NCI-H1105 treated with DMSO at 0.1 percent for 48 hours (cell line): ENCODE measurements at regions not wholly inside any gene's neighbourhood (a gene's known extent, or its start where the extent isn't known, plus 50 kb on each side); places are given as distances from the start of the nearest gene placed in this dataset.
A peak's percentile ranks its signal among the peaks of the same experiment; 100 is the strongest.
"Not testable (repeated sequence)": the region's sequence is repeated elsewhere in the genome, so short reads cannot be mapped to it uniquely, and the experiment has no call there.

Experiments
- DNase-seq: peaks from one replicate; lab custom pipeline; 2025; lab: John Stamatoyannopoulos, UW

DNA sequence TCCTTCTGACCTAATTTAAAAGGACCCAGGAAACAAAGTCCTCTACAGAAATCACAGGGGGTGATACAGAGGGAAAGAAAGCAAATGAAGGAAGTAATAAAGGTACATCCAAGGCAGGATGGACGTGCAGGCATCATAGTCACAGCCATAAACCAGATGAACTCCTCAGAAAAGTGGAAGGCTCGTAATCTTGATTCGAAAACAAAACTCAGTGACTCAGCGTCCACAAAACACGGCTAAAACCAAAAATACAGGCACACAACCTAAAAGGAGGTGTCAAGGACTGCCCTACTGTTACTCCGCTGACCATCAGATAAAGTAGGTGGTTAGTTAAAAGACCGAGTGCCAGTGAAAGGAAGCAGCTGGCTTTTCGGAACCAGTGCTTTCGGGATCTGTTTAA lies 81.5 kb downstream of the TRIM69 start:
- DNase-seq: not testable (repeated sequence)

DNA sequence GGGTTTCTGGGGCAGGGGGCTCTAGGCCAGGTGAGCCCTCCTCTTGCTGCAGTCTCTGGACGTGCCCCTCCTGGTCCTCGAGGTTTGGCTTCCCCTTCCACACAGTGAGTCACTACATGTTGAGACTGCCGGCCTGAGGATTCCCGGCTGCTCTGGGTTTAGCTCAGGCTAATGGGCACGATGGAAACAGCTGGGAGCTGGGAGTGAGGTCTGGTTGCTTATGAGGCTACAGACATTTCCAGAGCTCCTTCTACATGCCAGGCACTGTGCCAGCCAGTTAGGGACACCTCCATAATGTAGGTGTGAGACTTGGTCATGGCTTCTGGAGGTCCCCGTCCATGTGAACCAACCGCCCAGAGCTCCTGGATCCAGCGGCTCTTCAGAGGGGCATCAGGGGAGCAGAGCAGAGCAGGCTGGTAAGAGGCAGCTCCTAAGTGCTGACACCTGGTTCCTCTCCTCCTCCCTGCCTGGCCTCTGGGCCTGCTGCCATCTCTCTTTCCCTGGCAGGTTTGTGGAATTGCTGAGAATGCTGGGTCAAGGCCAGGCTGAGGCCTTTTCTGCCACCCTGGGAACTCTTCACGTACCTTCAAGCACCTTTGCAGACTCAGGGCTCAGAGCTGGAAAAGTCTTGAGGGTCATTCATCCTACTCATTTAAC lies 83.1 kb downstream of the TRIM69 start:
- DNase-seq: peak; percentile 37

DNA sequence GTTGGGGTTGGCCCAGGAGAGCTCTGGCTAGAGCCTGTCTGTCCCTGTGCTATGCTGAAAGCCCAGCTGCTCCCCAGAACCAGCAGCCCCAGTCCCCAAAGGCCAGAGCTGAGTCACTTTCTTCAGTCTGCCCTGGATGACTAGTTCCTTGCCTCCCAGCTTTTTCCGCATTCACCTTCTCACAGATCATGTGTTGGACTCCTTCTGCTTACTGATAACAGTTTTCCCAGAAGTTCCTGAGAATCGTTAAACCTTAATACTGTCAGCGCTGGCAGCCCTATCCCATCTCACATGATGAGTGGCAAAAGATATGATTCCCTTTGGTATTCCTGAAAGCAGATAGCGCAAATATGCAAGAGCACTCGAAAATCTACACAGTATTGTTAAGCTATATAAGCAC lies 84.2 kb downstream of the TRIM69 start:
- DNase-seq: not testable (repeated sequence)

DNA sequence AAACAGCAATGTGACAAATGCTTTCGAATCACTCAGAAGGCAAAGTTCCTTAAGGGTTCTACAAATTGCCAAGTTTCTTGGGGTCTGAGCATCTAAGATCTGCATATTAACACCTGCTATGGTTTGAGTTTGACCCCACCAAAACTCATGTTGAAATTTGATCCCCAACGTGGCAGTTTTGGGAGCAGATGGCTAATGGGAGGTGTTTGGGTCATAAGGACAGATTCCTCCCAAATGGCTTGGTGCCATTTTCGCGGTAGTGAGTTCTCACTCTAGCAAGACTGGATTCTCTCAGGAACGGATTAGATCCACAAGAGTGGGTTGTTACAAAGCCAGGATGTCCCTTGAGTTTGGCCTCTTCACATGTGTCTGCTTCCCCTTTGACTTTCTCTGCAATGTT lies 84.6 kb downstream of the TRIM69 start:
- DNase-seq: not testable (repeated sequence)

DNA sequence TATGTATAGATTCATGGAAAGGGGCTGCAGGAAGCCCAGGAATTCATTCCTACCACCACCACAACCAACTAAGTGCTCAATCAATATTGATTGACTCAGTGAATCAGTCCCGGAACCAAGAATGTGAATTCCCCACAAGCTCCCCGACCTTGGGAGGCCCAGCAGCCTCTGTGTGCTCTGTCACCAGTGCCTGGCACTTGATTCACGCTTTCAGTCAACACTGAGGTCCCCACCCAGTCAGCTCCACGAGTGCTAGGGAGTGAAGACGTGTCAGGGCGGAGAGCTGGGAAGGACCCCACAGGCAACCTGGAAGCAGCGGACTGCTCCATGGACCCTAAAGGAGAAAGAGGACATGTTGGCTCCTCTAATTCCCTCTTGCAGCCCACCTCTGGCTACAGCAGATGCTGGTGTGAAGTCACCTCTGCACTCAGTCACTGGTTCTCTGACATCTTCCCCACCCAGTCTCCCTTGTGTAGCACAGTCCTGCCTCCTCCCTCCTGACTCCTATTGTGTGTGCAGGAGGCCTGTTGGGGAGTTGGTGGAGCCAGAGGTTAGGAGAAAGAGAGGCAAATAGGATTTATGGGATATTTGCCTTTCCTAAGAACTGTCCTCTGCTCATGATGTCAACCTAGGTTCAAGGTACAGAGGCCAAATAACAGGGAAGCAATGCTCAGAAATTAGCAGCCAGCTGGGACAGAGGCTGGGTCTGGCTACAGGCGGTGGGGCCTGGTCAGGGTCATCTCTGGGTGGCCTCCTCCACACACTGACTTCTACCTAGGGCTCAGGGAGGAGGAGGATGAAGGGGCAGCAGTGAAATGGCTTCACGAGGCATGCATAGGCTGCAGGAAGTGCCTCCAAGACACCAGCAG lies 88.2 kb downstream of the TRIM69 start:
- DNase-seq: not testable (repeated sequence)

DNA sequence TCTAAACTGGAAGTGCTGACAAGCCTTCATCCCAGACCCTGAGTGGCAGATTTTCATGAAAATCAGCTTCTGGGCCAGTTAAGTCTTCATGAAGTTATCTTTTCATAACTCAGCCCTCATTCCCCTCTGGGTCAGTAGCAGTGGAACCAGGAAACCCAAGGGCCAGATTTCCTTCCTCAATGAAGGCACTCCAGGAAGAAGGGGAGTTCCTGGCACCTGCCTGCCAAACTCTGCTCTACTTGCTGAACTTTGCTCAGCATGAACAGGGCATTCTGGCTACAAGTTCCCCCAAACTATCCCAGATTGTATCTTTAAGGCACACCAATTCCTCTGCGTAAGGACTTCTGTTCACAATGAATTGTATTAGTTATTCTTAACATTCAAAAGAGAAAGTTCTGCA lies 90.3 kb downstream of the TRIM69 start:
- DNase-seq: not testable (repeated sequence)

DNA sequence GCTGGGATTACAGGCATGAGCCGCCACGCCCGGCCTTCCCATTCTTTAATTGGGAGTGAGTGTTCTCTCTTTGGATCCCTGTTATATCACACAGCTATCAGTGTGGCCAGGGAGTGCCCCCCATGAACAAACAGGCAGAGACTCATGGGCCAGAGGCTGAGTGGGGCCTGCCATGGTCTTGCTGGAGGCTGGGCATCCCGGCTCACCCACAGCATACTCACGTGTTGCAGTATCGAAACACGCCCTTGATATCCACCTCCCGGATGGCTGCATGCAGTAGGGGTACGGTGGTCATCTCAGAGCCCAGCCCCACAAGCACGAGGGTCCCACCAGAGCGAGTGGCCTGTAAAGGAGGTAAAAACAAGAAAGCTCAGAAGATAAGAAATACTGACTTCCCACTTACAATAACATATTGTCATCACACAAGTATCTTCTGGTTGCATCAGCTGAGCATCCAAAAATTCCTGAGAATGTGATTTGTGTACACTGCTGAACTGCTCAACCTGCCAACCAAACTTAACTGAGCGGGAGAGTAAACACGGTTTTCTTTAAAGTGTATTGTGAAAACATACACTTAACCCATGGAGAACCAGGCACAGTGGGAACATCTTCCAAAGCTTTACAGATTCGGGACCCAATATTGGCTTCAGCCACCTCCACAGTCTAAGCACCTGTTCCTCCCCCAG lies 92.0 kb downstream of the TRIM69 start:
- DNase-seq: not testable (repeated sequence)

DNA sequence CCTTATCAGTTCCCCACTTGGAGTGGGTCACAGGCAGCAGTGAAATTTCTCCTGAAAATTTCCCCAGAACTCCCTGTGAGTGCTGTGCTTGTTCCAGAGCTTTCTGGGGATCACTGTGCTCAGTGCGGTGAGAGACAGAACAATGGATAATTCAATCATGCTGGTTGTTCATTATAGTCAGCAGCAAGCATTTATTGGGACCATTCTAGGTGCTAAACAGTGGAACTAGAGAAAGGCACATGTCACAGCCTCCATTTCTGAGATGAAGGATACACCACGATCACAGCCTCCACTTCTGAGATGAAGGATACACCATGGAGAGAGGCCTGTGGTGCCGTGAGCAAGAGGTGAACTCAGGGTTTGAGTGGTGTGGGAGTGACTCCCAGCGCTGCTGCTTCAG lies 92.8 kb downstream of the TRIM69 start:
- DNase-seq: not testable (repeated sequence)

DNA sequence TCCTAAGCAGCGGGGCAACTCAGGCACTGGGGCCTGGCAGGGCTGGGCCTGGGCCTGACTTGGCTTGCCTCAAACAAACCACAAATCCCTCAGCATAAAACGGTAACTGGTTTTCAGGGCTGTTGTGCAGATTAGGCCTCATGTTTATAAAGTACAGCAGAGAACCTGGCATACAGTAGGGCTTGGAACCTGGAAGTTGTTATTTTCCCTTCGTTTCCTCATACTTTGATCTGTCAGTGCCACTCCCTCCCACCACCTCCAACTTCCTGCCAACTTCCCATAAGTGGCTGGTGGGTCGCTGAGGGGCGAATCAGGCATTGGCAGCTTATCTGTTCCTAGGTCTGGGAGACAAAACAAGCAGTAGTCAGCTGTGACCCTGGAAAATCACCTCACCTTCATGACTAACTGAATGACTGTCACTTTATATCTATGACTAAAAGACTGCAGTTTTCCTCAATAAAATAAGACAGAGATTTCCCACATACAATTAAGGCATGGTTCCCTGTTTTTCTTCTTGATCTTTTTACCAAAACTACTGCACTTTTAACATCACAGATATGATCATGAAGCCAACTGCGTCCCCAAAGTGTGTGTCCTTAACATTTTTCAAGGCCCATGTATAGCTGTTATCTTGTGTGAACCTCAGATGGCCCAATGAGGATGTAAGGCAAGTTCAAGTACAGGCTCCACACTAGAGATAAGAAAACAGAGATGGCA lies 94.5 kb downstream of the TRIM69 start:
- DNase-seq: not testable (repeated sequence)

DNA sequence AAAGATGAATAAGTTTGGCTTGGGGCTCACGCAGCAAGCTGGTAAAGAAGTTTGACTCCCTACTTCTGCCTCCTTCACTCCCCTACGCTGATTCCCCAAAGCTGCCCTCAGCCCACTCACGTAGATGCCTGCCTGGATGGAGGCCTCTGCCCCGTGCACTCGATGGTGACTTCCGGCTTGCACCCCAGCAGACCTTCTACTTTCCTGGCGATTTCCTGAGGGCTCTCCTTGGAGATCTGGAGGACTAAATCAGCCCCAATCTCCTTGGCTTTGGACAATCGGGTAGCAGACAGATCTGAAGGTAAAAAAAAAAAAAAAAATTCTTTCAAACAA lies 95.0 kb downstream of the TRIM69 start:
- DNase-seq: not testable (repeated sequence)

DNA sequence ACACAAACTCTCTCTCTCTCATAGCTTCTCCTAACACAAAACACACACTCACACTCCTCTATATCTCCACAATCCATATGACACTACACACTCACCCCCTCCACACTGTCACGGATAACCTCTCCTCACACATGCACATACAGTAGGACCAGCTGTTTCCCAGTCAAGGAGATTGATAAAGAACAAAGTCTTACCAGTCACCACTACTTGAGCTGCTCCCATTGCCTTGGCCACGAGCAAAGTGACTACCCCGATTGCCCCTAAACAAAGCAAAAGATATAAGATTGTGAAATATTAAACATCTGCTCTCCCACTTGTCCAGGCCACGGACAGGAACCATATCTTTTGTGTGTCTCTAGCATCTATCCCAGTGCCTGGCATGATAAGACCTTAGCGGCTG lies 95.8 kb downstream of the TRIM69 start:
- DNase-seq: not testable (repeated sequence)

DNA sequence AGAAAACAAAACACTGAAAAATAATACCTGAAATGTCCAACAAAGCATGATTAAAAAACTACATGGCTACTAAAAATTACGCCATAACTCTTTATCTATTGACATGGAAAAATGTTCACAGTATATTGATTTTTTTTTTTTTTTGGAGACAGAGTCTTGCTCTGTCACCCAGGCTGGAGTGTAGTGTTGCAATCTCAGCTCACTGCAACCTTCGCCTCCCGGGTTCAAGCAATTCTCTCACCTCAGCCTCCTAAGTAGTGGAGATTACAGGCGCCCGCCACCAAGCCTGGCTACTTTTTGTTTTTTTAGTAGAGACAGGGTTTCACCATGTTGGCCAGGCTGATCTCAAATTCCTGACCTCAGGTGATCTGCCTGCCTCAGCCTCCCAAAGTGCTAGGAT lies 96.8 kb downstream of the TRIM69 start:
- DNase-seq: not testable (repeated sequence)

DNA sequence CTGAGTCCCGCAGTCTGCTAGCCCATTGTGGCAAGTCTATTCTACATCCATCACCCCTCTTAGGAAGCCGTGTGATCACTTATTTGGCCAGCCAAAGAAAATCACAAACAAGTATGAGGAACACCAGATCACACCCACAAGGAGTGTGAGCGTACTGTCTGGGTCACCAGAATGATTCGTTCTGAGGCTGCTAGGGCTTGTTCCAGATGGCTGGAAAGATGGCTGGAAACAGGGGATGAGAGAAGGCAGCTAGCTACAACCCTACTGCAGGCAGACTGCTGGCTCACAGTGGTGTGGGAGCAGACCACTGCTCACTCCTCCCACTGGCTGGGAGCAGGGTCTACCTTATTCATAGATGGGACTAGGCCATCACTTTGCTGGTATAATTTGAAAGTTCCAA lies 97.4 kb downstream of the TRIM69 start:
- DNase-seq: not testable (repeated sequence)

DNA sequence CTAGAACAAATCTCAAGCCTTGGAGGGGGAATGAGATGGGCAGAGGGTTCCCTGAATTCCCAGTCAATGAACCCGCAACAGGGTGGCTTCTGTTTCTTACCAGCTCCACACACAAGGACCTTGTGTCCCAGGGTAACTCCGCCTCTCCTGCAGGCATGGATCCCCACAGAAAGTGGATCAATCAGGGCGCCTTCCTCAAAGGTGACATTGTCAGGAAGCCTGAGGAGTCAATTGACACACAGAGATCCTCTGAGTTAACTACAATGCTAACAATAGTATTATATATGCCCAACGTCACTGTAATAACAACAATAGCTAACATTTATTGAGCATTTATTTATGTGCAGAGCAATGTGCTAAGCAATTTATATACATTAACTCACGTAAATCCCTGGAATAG lies 98.8 kb downstream of the TRIM69 start:
- not testable (repeated sequence) for DNase-seq

DNA sequence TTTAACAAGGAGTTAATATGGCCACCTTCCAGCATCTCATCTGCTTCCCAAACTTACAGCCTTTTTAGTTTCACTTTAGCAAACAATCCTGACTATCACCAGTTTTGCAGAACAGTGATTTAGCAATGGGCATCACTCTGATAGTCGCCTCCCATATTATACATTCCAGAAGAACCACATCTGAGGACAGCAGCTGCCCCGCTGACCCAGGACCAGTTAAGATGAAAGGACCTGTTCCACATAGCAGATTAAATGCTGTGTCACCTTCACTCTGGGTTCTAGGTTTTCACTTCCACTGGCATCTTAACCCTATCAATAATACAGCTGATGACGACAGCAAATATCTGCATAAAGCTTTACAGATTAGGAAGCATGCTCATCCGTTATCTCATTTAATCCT lies 99.8 kb downstream of the TRIM69 start:
- DNase-seq: no peak

DNA sequence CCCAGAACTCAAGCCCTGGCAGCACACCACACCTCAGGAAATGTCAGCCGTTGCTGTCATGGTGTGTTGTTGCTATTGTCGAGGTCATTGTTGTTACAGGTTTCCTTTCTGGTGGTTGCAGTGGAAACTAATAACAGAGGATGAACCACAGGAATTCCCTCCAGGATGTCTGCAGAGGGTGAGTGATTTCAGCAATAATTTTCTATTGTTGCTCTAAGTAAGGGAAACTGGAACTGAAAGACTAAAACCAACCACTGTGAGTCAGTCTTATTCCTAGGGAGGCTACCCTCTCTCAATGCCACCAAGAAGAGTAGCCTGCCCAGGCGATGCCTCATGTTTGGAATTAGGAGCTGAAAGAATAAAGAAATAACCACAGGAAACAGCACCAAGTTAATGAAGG lies 102.6 kb downstream of the TRIM69 start:
- not testable (repeated sequence) for DNase-seq

DNA sequence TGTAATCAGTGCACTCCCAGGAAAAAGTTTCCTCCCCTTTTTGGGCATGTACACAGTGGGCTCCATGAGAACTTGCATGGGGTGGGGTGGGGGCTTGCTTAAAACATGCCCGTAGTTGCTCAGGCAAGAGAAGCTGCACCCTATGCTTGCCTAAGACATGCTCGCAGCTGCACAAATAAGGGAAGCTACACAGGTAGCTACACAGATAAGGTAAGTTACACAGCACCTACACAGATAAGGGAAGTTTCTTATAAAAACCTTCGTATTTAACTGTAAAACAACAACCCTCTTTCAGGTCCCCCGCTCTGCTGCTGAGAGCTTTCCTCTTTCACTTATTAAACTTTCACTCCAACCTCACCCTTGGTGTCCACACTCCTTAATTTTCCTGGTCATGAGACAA lies 105.4 kb downstream of the TRIM69 start:
- not testable (repeated sequence) for DNase-seq

DNA sequence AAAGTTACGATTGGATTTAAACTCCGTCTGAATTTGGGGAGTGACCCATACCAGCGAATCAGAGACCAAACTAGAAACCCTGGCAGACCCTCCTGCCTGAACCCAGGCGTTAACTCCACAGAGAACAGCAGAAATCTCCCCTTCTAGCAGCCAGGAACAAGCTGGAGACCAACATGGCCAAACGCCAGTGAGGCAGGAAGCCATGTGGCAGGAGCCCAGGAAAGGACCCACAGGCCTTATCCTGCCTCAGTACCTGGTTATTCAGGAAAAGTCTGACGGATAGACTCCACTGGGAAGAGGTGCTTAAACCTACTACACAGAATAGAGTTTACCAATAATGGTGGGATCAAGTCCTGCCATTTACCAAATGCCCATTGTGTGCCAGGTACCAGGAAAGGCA lies 106.6 kb downstream of the TRIM69 start:
- not testable (repeated sequence) for DNase-seq

DNA sequence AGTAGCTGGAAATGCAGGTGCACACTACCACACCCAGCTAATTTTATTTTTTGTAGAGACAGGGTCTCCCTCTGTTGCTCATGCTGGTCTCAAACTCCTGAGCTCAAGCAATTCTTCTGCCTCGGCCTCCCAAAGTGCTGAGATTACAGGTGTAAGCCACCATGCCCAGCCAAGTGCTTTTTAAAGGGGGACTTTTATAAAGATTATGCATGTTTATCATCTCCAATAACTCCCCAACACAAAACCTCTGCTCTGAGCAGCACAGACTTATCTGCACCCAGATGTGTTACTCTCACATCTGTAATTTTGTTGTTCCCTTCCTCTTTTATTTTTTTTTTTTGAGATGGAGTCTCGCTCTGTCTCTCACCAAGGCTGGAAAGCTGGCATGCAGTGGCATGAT lies 108.6 kb downstream of the TRIM69 start:
- not testable (repeated sequence) for DNase-seq

DNA sequence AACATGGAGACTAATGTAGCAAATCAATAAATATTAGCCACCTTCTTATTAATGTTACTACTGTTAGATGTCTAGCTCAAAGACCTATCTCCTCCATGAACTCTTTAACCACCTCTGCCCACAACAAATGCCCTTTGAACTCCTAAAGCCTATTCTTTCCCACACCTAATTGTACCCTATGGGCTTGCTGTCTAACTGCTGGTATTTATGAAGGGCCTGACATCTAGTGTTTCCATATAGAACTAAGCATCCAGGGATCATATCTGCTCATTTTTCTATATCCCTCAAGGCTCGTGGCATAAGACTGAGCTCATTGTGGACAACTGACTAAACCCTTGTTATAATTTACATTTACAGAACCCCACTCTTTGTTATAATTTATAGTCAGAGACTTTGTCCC lies 109.8 kb downstream of the TRIM69 start:
- not testable (repeated sequence) for DNase-seq

DNA sequence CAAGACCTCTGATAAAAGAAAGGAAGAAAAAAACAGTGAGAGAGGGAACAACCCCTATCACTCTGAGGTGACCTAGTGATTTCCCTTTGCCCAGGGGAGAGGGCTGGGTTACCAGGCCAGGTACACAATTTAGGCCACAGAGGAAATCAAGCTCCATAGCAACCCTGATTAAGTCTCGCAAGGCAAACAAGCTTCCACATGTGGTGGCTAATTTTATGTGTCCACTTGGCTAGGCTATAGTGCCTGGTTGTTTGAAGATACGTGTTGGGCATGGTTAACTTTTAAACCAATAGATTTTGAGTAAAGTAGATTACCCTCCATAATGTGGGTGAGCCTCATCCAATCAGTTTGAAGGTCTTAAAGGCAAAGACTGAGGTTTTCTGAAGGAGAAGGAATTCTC lies 108.9 kb upstream of the TERB2 start:
- DNase-seq: not testable (repeated sequence)

DNA sequence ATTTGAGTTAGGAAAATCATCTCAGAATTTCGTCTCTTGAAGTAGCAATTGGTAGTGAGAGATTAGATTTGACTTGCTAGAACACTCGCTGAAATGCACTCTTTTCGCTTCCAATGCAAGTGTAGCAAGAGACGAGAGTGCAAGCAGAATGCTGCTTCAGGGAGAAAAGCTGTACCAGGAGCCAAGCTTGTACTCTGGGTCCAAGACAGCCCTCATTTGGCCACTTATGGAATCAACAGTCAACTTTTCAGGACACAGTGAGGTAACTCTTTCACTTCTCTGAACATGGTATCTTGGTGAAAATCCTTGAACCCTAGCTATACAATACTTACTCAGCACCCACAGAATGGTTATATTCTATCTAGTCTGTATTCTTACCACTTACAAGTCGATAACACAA lies 107.6 kb upstream of the TERB2 start:
- DNase-seq: not testable (repeated sequence)
